HG02571 (cell line): ENCODE measurements at regions not wholly inside any gene's neighbourhood (a gene's known extent, or its start where the extent isn't known, plus 50 kb on each side); places are given as distances from the start of the nearest gene placed in this dataset.
"Not testable (repeated sequence)": the region's sequence is repeated elsewhere in the genome, so short reads cannot be mapped to it uniquely, and the experiment has no call there.

ENCODE experiments used
- ATAC-seq: cut with Tn5 transposase; IDR thresholded peaks from one replicate; pipeline ENCODE4 v1.9.1; 2021; ENCODE audit warnings: mild to moderate bottlenecking, moderate library complexity; ENCODE audit not compliant: unreplicated experiment

DNA sequence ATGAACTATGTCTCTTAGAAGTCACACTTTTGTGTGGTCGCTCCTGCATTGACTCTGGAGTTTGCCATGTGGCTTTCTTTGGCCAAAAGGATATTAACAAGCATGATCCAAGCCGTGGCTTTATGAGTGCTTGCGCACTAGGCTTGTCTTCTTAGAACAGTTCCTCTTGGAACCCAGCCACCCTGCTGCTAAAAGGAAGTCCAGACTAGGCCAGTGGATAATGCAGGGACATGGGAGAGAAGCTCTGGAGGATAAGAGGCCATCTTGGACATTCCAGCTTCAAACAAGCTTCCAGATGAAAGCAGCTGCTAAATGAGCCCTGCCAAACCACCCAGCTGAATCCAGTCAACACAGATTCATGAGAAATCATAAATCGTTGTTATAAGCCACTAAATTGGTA is 346.4 kb downstream of the CDC5L start:
- ATAC-seq = no peak

DNA sequence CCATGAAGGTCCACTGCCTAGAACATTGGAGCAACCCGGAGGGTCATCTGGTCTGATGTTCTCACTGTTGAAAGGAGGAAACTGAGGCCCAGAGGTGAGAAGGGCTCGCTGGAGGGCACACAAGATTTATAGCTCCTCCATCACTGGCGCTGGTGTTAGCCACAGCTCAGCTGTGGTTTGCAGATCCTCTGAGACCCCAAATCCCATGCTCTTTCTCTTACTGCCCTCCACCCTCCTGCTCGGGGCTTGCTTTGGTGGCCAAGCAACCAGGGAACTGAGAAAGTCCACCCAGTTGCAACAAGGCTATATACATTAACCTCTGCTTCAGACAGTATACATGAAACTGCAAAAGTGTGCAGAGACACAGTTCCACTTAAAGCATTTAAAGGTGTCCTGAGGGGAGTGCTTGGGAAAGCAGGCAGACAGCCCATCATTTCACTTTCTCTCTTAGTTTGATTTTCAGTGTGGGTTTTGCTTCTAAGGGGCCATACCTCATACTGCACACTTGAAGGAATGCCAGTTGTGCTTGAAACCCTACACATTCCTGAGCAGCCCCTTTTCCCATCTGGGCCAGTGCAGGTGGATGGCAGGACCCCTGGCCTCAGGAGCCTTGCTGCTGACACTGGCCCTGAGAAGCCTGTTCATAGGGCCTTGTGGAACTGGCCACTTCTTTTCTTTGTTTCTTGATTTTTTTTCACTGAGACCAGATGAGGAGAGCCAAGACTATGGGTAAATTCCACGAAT is 347.6 kb downstream of the CDC5L start:
- ATAC-seq = no peak

DNA sequence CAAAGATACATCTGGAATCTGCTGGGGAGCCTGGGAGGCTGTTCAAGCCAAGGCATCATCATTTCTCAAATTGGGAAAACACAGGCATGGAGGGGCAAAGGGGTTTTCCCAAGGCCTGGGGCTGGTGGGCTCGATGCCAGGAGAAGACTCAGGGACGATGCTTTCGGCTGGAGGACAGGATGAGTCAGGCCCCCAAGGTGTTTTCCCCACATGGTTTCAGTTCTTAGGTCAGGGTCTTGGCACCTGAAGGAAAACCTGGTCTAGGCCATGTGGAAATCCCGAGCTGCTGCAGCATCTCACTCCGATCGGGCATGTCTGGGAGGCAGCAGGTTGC is 348.1 kb downstream of the CDC5L start:
- ATAC-seq = peak; percentile 62

- ATAC-seq = no peak
Measured at GRCh38 chr6:44737341-44737740, 349.8 kb downstream of the CDC5L start.

DNA sequence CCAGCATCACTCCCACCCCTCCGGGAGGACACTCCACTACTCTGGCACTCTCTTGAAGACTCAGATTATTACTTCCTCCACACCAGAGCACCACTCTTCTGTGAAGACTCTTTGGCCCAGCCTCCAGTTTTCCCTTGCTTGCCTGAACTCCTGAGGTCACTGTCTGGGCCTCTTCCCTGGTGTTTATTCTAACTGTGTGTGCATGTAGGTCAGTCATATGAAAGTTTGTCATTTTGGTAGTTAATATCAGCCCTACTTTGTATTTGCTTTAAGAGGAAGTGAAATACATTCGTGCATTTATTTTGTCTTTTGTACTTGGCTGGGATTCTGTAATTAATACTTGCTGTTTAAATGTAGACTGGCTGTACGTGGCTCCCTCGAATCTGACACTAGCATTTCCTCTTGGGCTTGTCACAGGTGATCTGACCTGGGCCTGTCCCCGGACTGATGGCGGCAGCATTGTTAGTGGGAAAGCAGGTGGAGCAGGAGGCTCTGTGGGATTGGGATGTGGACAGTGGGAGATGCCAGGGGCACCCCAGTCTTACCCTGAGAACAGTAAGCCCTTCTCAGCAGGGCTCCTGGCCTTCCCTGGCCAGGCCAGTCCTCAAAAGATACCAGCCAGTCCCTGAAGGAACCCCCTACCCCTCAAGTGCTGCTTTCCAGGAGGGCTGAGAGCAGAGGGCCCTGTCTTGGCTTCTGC is 350.5 kb downstream of the CDC5L start:
- no peak for ATAC-seq

- ATAC-seq = no peak
Measured at GRCh38 chr6:44738601-44739146, 351.2 kb downstream of the CDC5L start.

- no peak for ATAC-seq
Measured at GRCh38 chr6:44739181-44739580, 351.7 kb downstream of the CDC5L start.

- no peak for ATAC-seq
Measured at GRCh38 chr6:44740566-44741120, 353.1 kb downstream of the CDC5L start.

GRCh38 chr6:44742201-44742600 is 354.7 kb downstream of the CDC5L start:
- ATAC-seq = no peak

DNA sequence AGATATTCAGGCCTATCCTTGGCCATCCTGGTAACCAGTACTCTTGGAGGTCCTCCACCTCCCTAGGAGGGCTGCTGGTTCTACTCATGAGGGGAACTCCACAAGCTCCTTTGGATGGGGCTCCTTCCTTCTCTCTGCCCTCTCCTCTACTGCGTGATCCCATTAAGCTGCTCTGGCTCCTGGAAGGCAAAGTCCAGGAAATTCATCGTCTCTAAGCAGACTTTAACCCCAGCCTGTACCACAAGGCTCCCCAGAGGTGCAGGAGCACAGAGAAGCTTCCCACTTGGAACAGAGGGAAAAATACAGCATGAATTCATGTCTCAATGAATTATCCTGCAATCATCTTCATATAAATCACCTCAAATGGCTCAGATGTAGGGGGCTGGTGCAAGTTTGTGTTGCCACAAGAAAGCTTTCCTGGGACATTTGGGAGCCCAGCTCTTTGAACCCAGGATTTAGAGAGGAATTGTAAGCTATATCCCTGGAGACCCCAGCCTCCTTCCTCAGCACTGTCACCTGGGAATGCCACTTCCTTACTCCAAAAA is 355.4 kb downstream of the CDC5L start:
- ATAC-seq = no peak

- ATAC-seq = not testable (repeated sequence)
Measured at GRCh38 chr6:44760116-44760515, 372.6 kb downstream of the CDC5L start.

GRCh38 chr6:44761046-44761445 is 373.5 kb downstream of the CDC5L start:
- no peak for ATAC-seq

GRCh38 chr6:44762496-44762895 is 375.0 kb downstream of the CDC5L start:
- ATAC-seq = no peak

DNA sequence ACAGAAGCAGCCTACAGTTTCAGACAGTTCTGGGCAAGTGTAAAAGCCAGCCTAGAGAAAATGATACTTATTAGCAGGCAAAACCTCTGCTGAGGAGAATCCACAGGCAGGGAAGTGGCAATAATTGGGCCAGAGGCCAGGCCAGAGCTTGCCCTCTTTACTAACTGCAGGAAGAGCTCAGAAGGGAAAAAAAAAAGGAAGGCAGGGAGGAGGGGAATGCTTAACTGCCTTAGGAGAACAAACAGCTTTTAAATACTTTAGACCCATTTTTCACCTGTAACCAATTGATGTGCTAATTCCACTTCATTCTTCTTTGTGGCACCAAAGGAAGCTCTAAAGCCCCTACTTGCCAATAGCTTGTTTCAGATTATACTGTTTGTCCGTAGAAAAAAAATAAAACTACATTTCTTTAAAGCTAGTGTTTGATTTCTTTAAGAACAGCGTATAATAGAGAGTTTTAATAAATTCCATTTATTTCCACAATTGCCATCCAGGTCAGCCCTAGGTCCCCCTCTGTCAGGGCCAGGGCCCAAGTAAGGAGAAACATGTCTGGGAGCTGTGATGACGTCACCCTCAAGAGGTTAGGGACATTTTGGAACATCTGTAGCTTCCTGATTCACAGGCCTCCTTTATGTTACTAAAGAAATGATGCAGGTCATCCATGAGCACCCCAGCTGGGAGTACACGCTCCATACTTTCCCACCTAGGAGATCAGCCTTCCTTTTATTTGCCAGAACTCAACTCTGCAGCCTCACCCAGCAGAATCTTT is 384.3 kb downstream of the CDC5L start:
- no peak for ATAC-seq

DNA sequence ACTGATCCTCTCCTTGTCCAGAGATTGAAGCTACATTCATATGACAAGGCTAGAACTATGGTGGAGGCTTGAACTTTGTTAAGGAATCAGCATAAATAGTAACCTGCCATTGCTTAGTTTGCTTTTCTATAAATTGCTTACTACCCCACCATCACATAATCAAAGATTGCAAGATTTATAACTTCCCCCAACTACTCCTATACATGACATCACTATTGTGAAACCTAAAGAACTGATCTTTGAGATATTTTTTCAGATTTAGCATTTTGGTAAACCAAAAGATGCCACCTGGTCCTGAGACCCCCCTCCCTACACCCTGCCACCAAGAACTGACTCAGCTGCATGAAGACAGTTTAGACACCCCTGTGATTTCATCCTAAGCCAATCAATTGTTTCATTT is 385.3 kb downstream of the CDC5L start:
- no peak for ATAC-seq

- no peak for ATAC-seq
Measured at GRCh38 chr6:44775121-44775520, 387.6 kb downstream of the CDC5L start.

- no peak for ATAC-seq
Measured at GRCh38 chr6:44776344-44776743, 388.8 kb downstream of the CDC5L start.

GRCh38 chr6:44778513-44778912 is 391.0 kb downstream of the CDC5L start:
- ATAC-seq = no peak
